Progenitor cell of endocrine pancreas (in vitro differentiated cells): ENCODE measurements at regions not wholly inside any gene's neighbourhood (a gene's known extent, or its start where the extent isn't known, plus 50 kb on each side); places are given as distances from the start of the nearest gene placed in this dataset.

ENCODE experiments used
- DNase-seq: peaks from one replicate; pipeline ENCODE4 v3.0.0; 2021; ENCODE audit warnings: low spot score; ENCODE audit not compliant: unreplicated experiment
- H3K27ac Mint-ChIP-seq: 2 replicates; pipeline ENCODE4 v1.8.0; 2021; ENCODE audit warnings: mild to moderate bottlenecking, moderate library complexity, mixed read lengths
- H3K27me3 Mint-ChIP-seq: 2 replicates; pipeline ENCODE4 v1.8.0; 2021; ENCODE audit warnings: mixed read lengths
- H3K36me3 Mint-ChIP-seq: 2 replicates; pipeline ENCODE4 v1.8.0; 2022; ENCODE audit warnings: mixed read lengths; ENCODE audit not compliant: insufficient read depth
- H3K4me1 Mint-ChIP-seq: 2 replicates; pipeline ENCODE4 v1.8.0; 2021; ENCODE audit warnings: low read depth, mixed read lengths
- H3K4me3 Mint-ChIP-seq: 2 replicates; pipeline ENCODE4 v1.8.0; 2021; ENCODE audit warnings: low read depth, mild to moderate bottlenecking, moderate library complexity, mixed read lengths
- H3K9me3 Mint-ChIP-seq: 2 replicates; pipeline ENCODE4 v1.8.0; 2021; ENCODE audit warnings: low read depth, mixed read lengths
- TF ChIP-seq, protein P1 (sequence below): fragments of 200-600 bp; sonication (generic); IDR thresholded peaks from one replicate; pipeline ENCODE4 v1.5.0; 2021; ENCODE audit warnings: antibody characterized with exemption, mild to moderate bottlenecking; ENCODE audit not compliant: unreplicated experiment

DNA sequence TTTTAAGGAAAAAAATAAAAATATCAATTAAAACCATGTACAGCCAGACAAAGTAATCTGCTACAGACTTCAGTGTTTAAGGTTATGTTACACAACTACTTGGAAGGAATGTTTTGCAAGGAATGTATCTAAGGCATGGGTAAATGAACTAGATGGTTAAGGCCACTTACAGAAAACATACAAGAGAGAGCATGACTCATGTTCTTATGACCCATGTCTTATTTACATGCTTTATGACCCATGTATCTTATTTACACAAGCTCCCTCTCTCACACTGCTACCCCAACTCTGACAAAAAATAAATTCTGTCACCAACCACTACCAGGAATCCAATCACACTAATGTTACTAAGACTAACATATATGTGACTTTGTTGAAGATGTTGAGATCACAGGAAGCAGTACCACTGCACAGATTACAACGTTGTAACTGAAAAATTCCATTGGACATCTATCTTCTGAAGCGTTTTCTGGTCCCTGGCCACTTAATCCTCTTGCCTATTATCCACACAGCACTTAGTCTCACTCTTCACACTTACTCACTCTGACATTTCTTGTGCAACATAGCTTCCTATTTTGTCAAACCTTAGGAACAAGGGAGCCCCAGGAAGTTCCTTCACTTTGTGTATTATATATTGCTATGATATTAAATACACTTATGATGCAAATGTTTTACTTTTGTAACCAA lies 1630.1 kb upstream of the C9orf72 start:
- Mint-ChIP-seq H3K36me3 (no peaks in the 10 kb centered on the region), H3K27ac (no peak overlapping the region), H3K4me3 (no peak overlapping the region), H3K4me1 (no peaks in the 10 kb centered on the region), H3K27me3 (no peaks in the 10 kb centered on the region), H3K9me3 (no peaks in the 10 kb centered on the region)
- TF ChIP-seq, protein P1, sequence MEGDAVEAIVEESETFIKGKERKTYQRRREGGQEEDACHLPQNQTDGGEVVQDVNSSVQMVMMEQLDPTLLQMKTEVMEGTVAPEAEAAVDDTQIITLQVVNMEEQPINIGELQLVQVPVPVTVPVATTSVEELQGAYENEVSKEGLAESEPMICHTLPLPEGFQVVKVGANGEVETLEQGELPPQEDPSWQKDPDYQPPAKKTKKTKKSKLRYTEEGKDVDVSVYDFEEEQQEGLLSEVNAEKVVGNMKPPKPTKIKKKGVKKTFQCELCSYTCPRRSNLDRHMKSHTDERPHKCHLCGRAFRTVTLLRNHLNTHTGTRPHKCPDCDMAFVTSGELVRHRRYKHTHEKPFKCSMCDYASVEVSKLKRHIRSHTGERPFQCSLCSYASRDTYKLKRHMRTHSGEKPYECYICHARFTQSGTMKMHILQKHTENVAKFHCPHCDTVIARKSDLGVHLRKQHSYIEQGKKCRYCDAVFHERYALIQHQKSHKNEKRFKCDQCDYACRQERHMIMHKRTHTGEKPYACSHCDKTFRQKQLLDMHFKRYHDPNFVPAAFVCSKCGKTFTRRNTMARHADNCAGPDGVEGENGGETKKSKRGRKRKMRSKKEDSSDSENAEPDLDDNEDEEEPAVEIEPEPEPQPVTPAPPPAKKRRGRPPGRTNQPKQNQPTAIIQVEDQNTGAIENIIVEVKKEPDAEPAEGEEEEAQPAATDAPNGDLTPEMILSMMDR: no peak
- no peak for DNase-seq

DNA sequence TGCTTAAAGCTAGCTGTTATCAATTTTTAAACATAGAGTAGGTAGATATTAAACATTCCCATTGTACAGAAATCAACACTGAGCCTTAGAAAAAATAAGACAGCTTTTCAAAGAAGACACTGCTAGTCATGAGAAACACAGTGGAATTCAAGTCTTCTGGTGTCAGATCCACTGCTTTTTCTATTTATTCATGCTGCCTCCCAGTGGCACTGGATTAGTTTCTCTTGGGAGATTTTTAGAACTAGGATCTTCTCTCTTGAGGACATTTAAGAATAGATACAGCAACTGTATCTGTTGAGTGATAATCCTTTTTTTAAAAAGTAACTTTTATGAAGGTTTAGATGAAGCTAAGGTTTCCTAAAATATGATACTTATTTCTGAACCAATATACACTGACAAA lies 1635.4 kb upstream of the C9orf72 start:
- TF ChIP-seq, protein P1: no peak
- peaks cover 16% of the 10 kb centered on the region for H3K4me1 Mint-ChIP-seq
- H3K27me3 Mint-ChIP-seq: peaks cover 34% of the 10 kb centered on the region
- H3K4me3 Mint-ChIP-seq: no peak overlapping the region
- H3K9me3 Mint-ChIP-seq: no peaks in the 10 kb centered on the region
- DNase-seq: no peak
- H3K27ac Mint-ChIP-seq: no peak overlapping the region
- H3K36me3 Mint-ChIP-seq: no peaks in the 10 kb centered on the region

DNA sequence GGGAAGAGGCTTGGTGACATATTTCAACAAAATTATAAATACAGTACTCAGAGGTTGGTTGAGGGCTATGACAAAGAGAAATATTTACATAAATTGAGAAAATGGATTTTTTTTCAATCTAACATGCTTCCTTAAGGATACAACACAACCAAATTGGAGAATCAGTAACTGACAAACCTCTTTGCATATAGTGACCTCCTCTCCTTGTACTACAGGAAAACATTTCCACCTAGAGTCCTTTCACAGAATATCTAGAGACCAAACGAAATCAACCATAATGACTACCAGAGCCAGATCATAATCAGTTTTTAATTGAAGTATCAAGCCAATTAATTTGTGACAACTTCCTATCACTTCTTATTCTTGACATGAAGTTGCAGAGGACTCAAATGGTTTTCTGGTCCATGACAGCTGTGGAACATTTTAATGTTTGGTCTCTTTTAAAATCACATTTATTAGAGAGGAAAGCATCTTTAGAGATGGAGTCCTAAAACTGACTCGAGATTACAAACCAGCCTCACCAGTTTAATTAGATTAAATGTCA lies 1636.5 kb upstream of the C9orf72 start:
- peaks cover 24% of the 10 kb centered on the region for H3K4me1 Mint-ChIP-seq
- no peak for DNase-seq

DNA sequence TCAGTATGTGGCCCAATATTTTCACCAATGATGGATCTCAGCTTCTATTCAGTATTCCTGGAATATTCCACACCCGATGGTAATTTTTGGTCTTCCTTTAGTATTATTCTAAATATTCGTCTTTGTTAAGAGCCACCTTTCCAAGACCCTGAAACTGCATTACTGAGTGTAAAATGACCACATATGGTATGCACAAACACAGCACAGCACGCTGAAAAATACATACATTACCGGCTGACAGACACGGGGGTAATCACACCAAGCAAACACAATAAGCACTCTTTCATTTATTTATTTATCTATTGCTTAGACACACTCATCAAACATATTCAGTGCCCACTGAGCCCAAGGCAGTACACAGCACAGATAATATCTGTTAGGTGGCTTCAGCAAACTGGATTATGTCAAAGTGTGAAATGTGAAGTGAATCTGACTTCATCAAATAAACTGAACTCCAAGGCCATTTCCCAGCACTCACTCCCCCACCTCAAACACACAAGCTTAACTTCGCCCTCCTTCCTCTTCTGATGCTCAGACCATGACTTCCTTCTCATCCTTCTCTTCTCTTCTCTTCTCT lies 1637.8 kb upstream of the C9orf72 start:
- Mint-ChIP-seq H3K4me3 (peak overlapping the region; percentile 75), H3K9me3 (no peaks in the 10 kb centered on the region), H3K36me3 (no peaks in the 10 kb centered on the region), H3K4me1 (peaks cover 29% of the 10 kb centered on the region), H3K27me3 (peaks cover 59% of the 10 kb centered on the region), H3K27ac (peak overlapping the region; percentile 49)
- DNase-seq: no peak
- TF ChIP-seq, protein P1: no peak

More for the DNA sequence above, 1636.5 kb upstream of the C9orf72 start:
- peaks cover 46% of the 10 kb centered on the region for H3K27me3 Mint-ChIP-seq
- H3K27ac Mint-ChIP-seq: no peak overlapping the region
- TF ChIP-seq, protein P1: no peak
- no peaks in the 10 kb centered on the region for H3K9me3 Mint-ChIP-seq
- no peaks in the 10 kb centered on the region for H3K36me3 Mint-ChIP-seq
- no peak overlapping the region for H3K4me3 Mint-ChIP-seq

DNA sequence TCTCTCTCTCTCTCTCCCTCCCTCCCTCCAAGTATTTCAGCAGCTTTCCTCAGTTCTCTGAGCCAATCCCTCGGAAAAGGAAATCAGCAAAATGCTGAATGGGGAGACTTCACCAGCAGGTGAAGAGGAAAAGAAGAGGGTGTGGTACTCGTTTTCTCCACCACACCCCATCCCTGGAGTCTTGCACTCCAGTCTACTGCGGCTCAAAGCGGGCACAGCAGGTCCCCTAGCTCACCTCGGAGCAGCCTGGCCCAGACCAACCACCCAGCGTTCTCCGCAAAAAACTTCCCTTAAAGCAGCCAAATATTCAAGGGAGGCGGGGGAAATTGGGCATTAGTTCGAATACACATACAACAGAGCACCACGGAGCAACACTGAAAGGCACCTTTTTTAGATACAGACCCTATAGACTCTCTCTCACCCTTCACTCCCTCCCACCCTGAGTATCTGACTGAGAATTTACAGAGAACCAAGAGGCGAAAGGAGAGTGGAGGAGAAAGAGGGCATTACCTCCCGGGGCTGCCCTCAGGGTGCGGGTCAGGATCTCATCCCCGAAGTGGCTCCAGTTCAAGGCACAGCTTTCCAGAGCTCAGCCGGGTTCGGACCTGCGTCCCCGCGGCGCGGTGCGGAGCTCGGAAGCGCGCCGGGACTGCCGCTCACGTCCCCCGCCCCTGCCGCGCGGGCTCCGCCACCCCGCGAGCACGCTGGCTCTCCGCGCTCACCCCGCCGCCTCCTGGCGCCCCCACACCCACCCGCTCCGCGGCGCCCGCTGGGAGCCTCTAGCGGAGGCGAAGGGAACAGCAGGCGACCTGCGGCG lies 1638.5 kb upstream of the C9orf72 start:
- TF ChIP-seq, protein P1: peak; percentile 84
- peak; percentile 79 for DNase-seq
- H3K4me1 Mint-ChIP-seq: peaks cover 29% of the 10 kb centered on the region
- no peaks in the 10 kb centered on the region for H3K36me3 Mint-ChIP-seq
- peaks cover 65% of the 10 kb centered on the region for H3K27me3 Mint-ChIP-seq
- H3K9me3 Mint-ChIP-seq: no peaks in the 10 kb centered on the region
- peak overlapping the region; percentile 75 for H3K4me3 Mint-ChIP-seq
- H3K27ac Mint-ChIP-seq: peak overlapping the region; percentile 49
